B cell (primary cell): ENCODE measurements at regions not wholly inside any gene's neighbourhood (a gene's known extent, or its start where the extent isn't known, plus 50 kb on each side); places are given as distances from the start of the nearest gene placed in this dataset.

ENCODE experiments used
- ATAC-seq: fragments of 200-7000 bp; cut with Tn5 transposase; one replicate; pipeline ENCODE4 v1.10.0; 2021; ENCODE audit warnings: low read depth, mild to moderate bottlenecking, moderate number of reproducible peaks, moderate library complexity
- CTCF ChIA-PET: fragments of 350-600 bp; sonication (Branson Sonifier 250); formaldehyde crosslinking; loops from one replicate; lab custom pipeline; 2021; ENCODE audit warnings: antibody characterized with exemption, inconsistent platforms; lab: Charles Lee
- POLR2A ChIA-PET: fragments of 350-600 bp; sonication (Branson Sonifier 250); formaldehyde crosslinking; loops from one replicate; lab custom pipeline; 2021; ENCODE audit warnings: antibody characterized with exemption; lab: Charles Lee
- DNase-seq: peaks from one replicate; pipeline ENCODE4 v3.0.0; 2013
- H2AFZ ChIP-seq: 2 replicates; pipeline ENCODE4 v1.6.1; 2012; ENCODE audit warnings: mild to moderate bottlenecking, low read depth, low read length; ENCODE audit not compliant: insufficient read depth, poor library complexity, severe bottlenecking
- H3K27ac ChIP-seq, 2 donors: 1 replicate in 1 of 2; 2 replicates in 1 of 2; pipeline ENCODE4 v1.5.1; 2012 to 2013; ENCODE audit warnings: low read length in 2 of 2, mild to moderate bottlenecking in 2 of 2, moderate library complexity in 1 of 2
- H3K27me3 ChIP-seq, 4 experiments: fragments of 200-600 bp in 1 of 4; sonication (generic) in 1 of 4; replicated peaks in 1 of 4; 1 replicate in 2 of 4; 2 replicates in 2 of 4; pipeline versions ENCODE4 v1.6.1 to v1.7.0; 2013 to 2016; ENCODE audit warnings: low read length in 3 of 4, mild to moderate bottlenecking in 2 of 4, mixed read lengths in 1 of 4, moderate library complexity in 1 of 4; ENCODE audit not compliant: insufficient read depth in 4 of 4, control insufficient read depth in 3 of 4; ENCODE audit errors: control extremely low read depth in 1 of 4
- H3K36me3 ChIP-seq, 2 experiments: replicated peaks in 1 of 2; 1 replicate in 1 of 2; 2 replicates in 1 of 2; pipeline versions ENCODE4 v1.6.1 to v1.7.1; 2013; ENCODE audit warnings: low read length in 1 of 2; ENCODE audit not compliant: insufficient read depth in 2 of 2, control insufficient read depth in 1 of 2; ENCODE audit errors: control extremely low read depth in 1 of 2, extremely low read depth in 1 of 2
- H3K4me1 ChIP-seq, 2 donors: fragments of 200-600 bp in 1 of 2; sonication (generic) in 1 of 2; 1 replicate in 1 of 2; 2 replicates in 1 of 2; pipeline versions ENCODE4 v1.5.1 to v1.6.1; 2013 to 2017; ENCODE audit warnings: low read length in 2 of 2; ENCODE audit not compliant: control insufficient read depth in 2 of 2, insufficient read depth in 2 of 2
- H3K4me2 ChIP-seq: replicated peaks from 2 replicates; pipeline ENCODE3; 2012; ENCODE audit warnings: mild to moderate bottlenecking, low read depth, low read length; ENCODE audit not compliant: poor library complexity, severe bottlenecking
- H3K4me3 ChIP-seq, 5 experiments: fragments of 200-600 bp in 1 of 5; sonication (generic) in 1 of 5; 1 replicate in 3 of 5; 2 replicates in 2 of 5; pipeline versions ENCODE4 v1.5.1 to v1.7.0; 2011 to 2016; ENCODE audit warnings: low read length in 4 of 5, mild to moderate bottlenecking in 4 of 5, low read depth in 2 of 5, control low read depth in 1 of 5, moderate library complexity in 1 of 5; ENCODE audit not compliant: insufficient read depth in 1 of 5; ENCODE audit errors: control extremely low read depth in 1 of 5, extremely low read depth in 1 of 5
- H3K79me2 ChIP-seq: fragments of 200-600 bp; sonication (generic); one replicate; pipeline ENCODE4 v1.6.0; 2016; ENCODE audit warnings: low read length; ENCODE audit not compliant: control insufficient read depth, insufficient read depth
- H3K9ac ChIP-seq: fragments of 200-600 bp; sonication (generic); 2 replicates; pipeline ENCODE4 v1.6.1; 2017; ENCODE audit warnings: mild to moderate bottlenecking, low read length, moderate library complexity
- H3K9me3 ChIP-seq, 3 donors: one replicate each; pipeline versions ENCODE4 v1.6.1 to v1.7.1; 2013; ENCODE audit warnings: low read length in 2 of 3; ENCODE audit not compliant: control insufficient read depth in 2 of 3, insufficient read depth in 1 of 3; ENCODE audit errors: control extremely low read depth in 1 of 3
- H4K20me1 ChIP-seq: 2 replicates; pipeline ENCODE4 v1.6.0; 2012; ENCODE audit warnings: mild to moderate bottlenecking, low read length; ENCODE audit not compliant: insufficient read depth, control insufficient read depth, poor library complexity, severe bottlenecking
- H3K27ac Mint-ChIP-seq: one replicate; pipeline ENCODE4 v1.8.0; 2021; ENCODE audit warnings: mixed read lengths
- H3K27me3 Mint-ChIP-seq: one replicate; pipeline ENCODE4 v1.8.0; 2021; ENCODE audit warnings: mixed read lengths
- H3K4me1 Mint-ChIP-seq: one replicate; pipeline ENCODE4 v1.8.0; 2021; ENCODE audit warnings: mixed read lengths
- H3K4me3 Mint-ChIP-seq: one replicate; pipeline ENCODE4 v1.8.0; 2021; ENCODE audit warnings: mixed read lengths
- H3K9me3 Mint-ChIP-seq: one replicate; pipeline ENCODE4 v1.8.0; 2022; ENCODE audit warnings: mixed read lengths; ENCODE audit not compliant: insufficient read depth
- CTCF ChIP-seq: fragments of 200-600 bp; IDR thresholded peaks from one replicate; pipeline ENCODE4 v1.8.0; 2022; ENCODE audit warnings: antibody characterized with exemption, mild to moderate bottlenecking
- EZH2 ChIP-seq: IDR thresholded peaks from 2 replicates; pipeline ENCODE4 v1.6.1; 2012; ENCODE audit warnings: borderline replicate concordance, low read depth, mild to moderate bottlenecking, moderate library complexity, low read length; ENCODE audit not compliant: insufficient read depth, poor library complexity, severe bottlenecking
- WGBS: methylation state at CpG from one replicate; pipeline ENCODE4 v1.1.5; 2013; ENCODE audit warnings: missing lambda C conversion rate; ENCODE audit not compliant: insufficient coverage; 5-methylcytosine and 5-hydroxymethylcytosine counted together
- intact Hi-C: fragments of 100-400 bp; cut with micrococcal nuclease; formaldehyde crosslinking; loops from one replicate; pipeline ENCODE4 v1.10.0; 2022

DNA sequence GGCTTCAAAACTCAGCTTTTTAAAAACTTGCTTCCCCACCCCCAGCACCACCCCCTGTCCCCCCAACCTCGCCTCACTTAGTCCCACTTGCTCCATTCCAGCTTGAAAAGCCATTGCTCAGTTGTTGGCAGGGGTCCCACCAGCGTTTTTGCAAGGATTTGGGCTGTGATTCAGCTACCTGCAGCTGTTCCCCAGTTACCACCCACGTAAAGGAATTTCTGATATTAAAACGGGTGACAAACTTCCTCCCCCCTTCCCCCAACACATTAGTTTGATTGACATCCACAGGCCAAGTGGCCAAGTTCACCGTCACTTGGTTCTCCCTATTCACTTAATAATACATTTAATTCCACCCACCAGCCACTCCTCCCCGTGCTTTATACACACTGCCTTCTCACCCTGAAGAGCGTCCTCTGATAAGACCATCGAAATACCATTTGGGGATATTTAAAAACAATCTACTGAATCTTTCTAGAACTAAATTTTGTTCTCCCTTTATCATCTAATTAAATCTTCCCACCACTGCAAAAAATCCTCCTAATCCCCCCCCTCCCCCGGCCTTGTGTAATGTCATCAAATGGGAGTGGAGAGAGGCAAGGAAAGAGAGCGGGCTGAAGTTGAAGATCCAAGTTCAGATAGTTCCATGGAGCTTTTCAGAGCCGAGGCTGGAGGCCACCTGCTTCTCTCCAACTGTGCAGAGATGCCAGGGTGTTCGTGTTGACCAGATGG, 55.1 kb downstream of the SOX9 start:
- Histone ChIP-seq H4K20me1 (no peaks in the 10 kb centered on the region), H3K36me3 (no peaks in the 10 kb centered on the region), H3K27ac (no peak overlapping the region), H3K79me2 (no peaks in the 10 kb centered on the region), H3K9me3 (peaks cover 0 to 9% (median 0%) of the 10 kb centered on the region in 3 donors), H3K4me1 (no peaks in the 10 kb centered on the region), H2AFZ (no peak overlapping the region), H3K4me3 (no peak overlapping the region), H3K9ac (no peak overlapping the region), H3K27me3 (no peaks in the 10 kb centered on the region), H3K4me2 (no peak overlapping the region)
- WGBS: 56% methylated on average over 10 of the region's 12 CpGs
- no peaks in the 10 kb centered on the region for H3K9me3 Mint-ChIP-seq
- no peaks in the 10 kb centered on the region for H3K4me1 Mint-ChIP-seq
- DNase-seq (no peak), ATAC-seq (no peak)
- peaks cover 3% of the 10 kb centered on the region for H3K27me3 Mint-ChIP-seq
- intact Hi-C loops: no loop called here
- H3K4me3 Mint-ChIP-seq: no peak overlapping the region
- no peak for TF ChIP-seq CTCF
- no peak for TF ChIP-seq EZH2
- ChIA-PET POLR2A (no interaction called here), CTCF (no interaction called here)
- H3K27ac Mint-ChIP-seq: no peak overlapping the region

GRCh38 chr17:72176516-72176851, 55.7 kb downstream of the SOX9 start:
- ChIA-PET POLR2A (no interaction called here), CTCF (no interaction called here)
- Histone ChIP-seq H4K20me1 (no peaks in the 10 kb centered on the region), H3K4me1 (no peaks in the 10 kb centered on the region), H3K9ac (no peak overlapping the region), H3K4me3 (no peak overlapping the region), H3K27ac (no peak overlapping the region), H3K9me3 (peaks cover 0 to 9% (median 0%) of the 10 kb centered on the region in 3 donors), H3K36me3 (no peaks in the 10 kb centered on the region), H3K79me2 (no peaks in the 10 kb centered on the region), H2AFZ (no peak overlapping the region), H3K27me3 (no peaks in the 10 kb centered on the region), H3K4me2 (no peak overlapping the region)
- no peak for ATAC-seq
- H3K4me1 Mint-ChIP-seq: no peaks in the 10 kb centered on the region
- no peak overlapping the region for H3K4me3 Mint-ChIP-seq
- no peak for DNase-seq
- no peaks in the 10 kb centered on the region for H3K27me3 Mint-ChIP-seq
- WGBS: 100% methylated on average over 2 of the region's 3 CpGs
- no peaks in the 10 kb centered on the region for H3K9me3 Mint-ChIP-seq
- intact Hi-C loops: no loop called here
- TF ChIP-seq EZH2 (no peak), CTCF (no peak)
- H3K27ac Mint-ChIP-seq: no peak overlapping the region
